Endothelial cell of umbilical vein (primary cell): ENCODE measurements at regions not wholly inside any gene's neighbourhood (a gene's known extent, or its start where the extent isn't known, plus 50 kb on each side); places are given as distances from the start of the nearest gene placed in this dataset.

Experiments used
- BruUV-seq: library from RNA; stranded (reverse); fragments of 400-500 nt; replicated peaks from 2 replicates; lab custom pipeline; 2021; lab: Mats Ljungman, UMichigan
- CTCF ChIA-PET: fragments of 300-600, 350-600 bp; sonication (Branson Sonifier 250); formaldehyde crosslinking; loops from one replicate; lab custom pipeline; 2021; ENCODE audit warnings: antibody characterized with exemption, inconsistent platforms; lab: Charles Lee
- POLR2A ChIA-PET: fragments of 300-600, 350-600 bp; sonication (Branson Sonifier 250); formaldehyde crosslinking; loops from one replicate; lab custom pipeline; 2021; ENCODE audit warnings: antibody characterized with exemption, inconsistent platforms; lab: Charles Lee
- DNase-seq: peaks from one replicate; pipeline ENCODE4 v3.0.0-alpha.2; 2011; ENCODE audit warnings: low read depth, low spot score
- FAIRE-seq: peaks from 2 replicates; lab custom pipeline; 2011; peaks lifted over from hg19 to GRCh38; lab: Jason Lieb, UNC
- H2AFZ ChIP-seq: 2 replicates; pipeline ENCODE4 v1.6.0; 2012; ENCODE audit warnings: low read depth, low read length, control low read depth, inconsistent platforms
- H3K27ac ChIP-seq: 2 replicates; pipeline ENCODE4 v1.5.1; 2011; ENCODE audit warnings: low read depth, mild to moderate bottlenecking, control low read depth, low read length, moderate library complexity; ENCODE audit not compliant: insufficient read depth
- H3K27me3 ChIP-seq, 2 experiments: 2 replicates each; pipeline versions ENCODE4 v1.6.0 to v1.6.1; 2011; ENCODE audit warnings: low read length in 2 of 2, mixed read lengths in 1 of 2; ENCODE audit not compliant: control insufficient read depth in 2 of 2, insufficient read depth in 2 of 2
- H3K36me3 ChIP-seq, 2 experiments: 2 replicates in 1 of 2; 3 replicates in 1 of 2; pipeline ENCODE4 v1.5.1; 2011; ENCODE audit warnings: low read length in 2 of 2, mild to moderate bottlenecking in 1 of 2, moderate library complexity in 1 of 2; ENCODE audit not compliant: control insufficient read depth in 2 of 2, insufficient read depth in 2 of 2; ENCODE audit errors: extremely low read depth in 1 of 2
- H3K4me1 ChIP-seq: 3 replicates; pipeline ENCODE4 v1.5.1; 2011; ENCODE audit warnings: mild to moderate bottlenecking, low read length; ENCODE audit not compliant: control insufficient read depth, insufficient read depth; ENCODE audit errors: extremely low read depth
- H3K4me2 ChIP-seq: 2 replicates; pipeline ENCODE4 v1.6.1; 2011; ENCODE audit warnings: low read length, control low read depth, mixed read lengths; ENCODE audit not compliant: insufficient read depth
- H3K4me3 ChIP-seq, 3 experiments: fragments of 200-600 bp in 1 of 3; sonication (generic), shearing (Covaris generic) in 1 of 3; replicated peaks in 1 of 3; 2 replicates each; pipeline ENCODE4 v1.5.1; 2011 to 2016; ENCODE audit warnings: control low read depth in 3 of 3, low read length in 3 of 3, mild to moderate bottlenecking in 2 of 3, inconsistent platforms in 1 of 3, low read depth in 1 of 3, moderate library complexity in 1 of 3; ENCODE audit not compliant: insufficient read depth in 1 of 3
- H3K79me2 ChIP-seq: 2 replicates; pipeline ENCODE4 v1.6.0; 2012; ENCODE audit warnings: low read length, inconsistent platforms; ENCODE audit not compliant: control insufficient read depth, insufficient read depth
- H3K9ac ChIP-seq: replicated peaks from 2 replicates; pipeline ENCODE3; 2011; ENCODE audit warnings: low read length, control low read depth; ENCODE audit not compliant: insufficient read depth; ENCODE audit errors: extremely low read depth
- H3K9me1 ChIP-seq: replicated peaks from 3 replicates; pipeline ENCODE4 v1.6.0; 2011; ENCODE audit warnings: mild to moderate bottlenecking, low read length; ENCODE audit not compliant: control insufficient read depth, insufficient read depth; ENCODE audit errors: extremely low read depth
- H3K9me3 ChIP-seq: replicated peaks from 2 replicates; pipeline ENCODE4 v1.5.1; 2012; ENCODE audit warnings: low read length, inconsistent platforms; ENCODE audit not compliant: control insufficient read depth, insufficient read depth
- H4K20me1 ChIP-seq: replicated peaks from 2 replicates; pipeline ENCODE3; 2011; ENCODE audit warnings: mild to moderate bottlenecking, low read length; ENCODE audit not compliant: control insufficient read depth, insufficient read depth; ENCODE audit errors: extremely low read depth
- CTCF ChIP-seq, 2 donors: IDR thresholded peaks; 1 replicate in 1 of 2; 2 replicates in 1 of 2; pipeline ENCODE4 v1.5.1; 2011; ENCODE audit warnings: low read length in 2 of 2, mild to moderate bottlenecking in 2 of 2, moderate library complexity in 2 of 2, control low read depth in 1 of 2, inconsistent platforms in 1 of 2, low read depth in 1 of 2; ENCODE audit not compliant: insufficient read depth in 1 of 2; ENCODE audit errors: extremely low read depth in 1 of 2
- EZH2 ChIP-seq: IDR thresholded peaks from 2 replicates; pipeline ENCODE4 v1.6.1; 2012; ENCODE audit warnings: borderline replicate concordance, low read depth, mild to moderate bottlenecking, moderate library complexity, low read length, inconsistent platforms; ENCODE audit not compliant: severe bottlenecking
- FOS ChIP-seq: IDR thresholded peaks from 2 replicates; pipeline ENCODE4 v1.6.1; 2011; ENCODE audit warnings: mild to moderate bottlenecking, low read length, moderate library complexity, borderline replicate concordance; ENCODE audit not compliant: insufficient read depth
- GATA2 ChIP-seq: IDR thresholded peaks from 2 replicates; pipeline ENCODE4 v1.7.0; 2011; ENCODE audit warnings: low read depth, mild to moderate bottlenecking, moderate library complexity, mixed read lengths, low read length; ENCODE audit not compliant: insufficient read length, insufficient read depth
- JUN ChIP-seq: IDR thresholded peaks from 2 replicates; pipeline ENCODE4 v1.6.1; 2011; ENCODE audit warnings: borderline replicate concordance, low read depth; ENCODE audit not compliant: insufficient read length, insufficient read depth
- MYC ChIP-seq: IDR thresholded peaks from one replicate; pipeline ENCODE4 v1.6.1; 2011; ENCODE audit warnings: mild to moderate bottlenecking, low read depth, low read length
- POLR2A ChIP-seq: IDR thresholded peaks from 2 replicates; pipeline ENCODE4 v1.6.1; 2012; ENCODE audit warnings: low read depth, mild to moderate bottlenecking, control low read depth, low read length
- POLR2AphosphoS5 ChIP-seq: IDR thresholded peaks from 2 replicates; pipeline ENCODE4 v1.6.1; 2012; ENCODE audit warnings: low read depth, mild to moderate bottlenecking, control low read depth, low read length, moderate library complexity; ENCODE audit not compliant: insufficient read depth
- dilution Hi-C: fragments of 300-500 bp; cut with MboI; formaldehyde crosslinking; loops from one replicate; pipeline ENCODE4 v1.15.0; 2019; ENCODE audit warnings: low sequenced_read_pairs; ENCODE audit not compliant: extremely low pct_ligation_motif_present
- intact Hi-C: fragments of 100-400 bp; cut with micrococcal nuclease; formaldehyde crosslinking; loops from one replicate; pipeline ENCODE4 v1.10.0; 2022
- TF ChIP-seq, protein P1 (sequence below): IDR thresholded peaks from 2 replicates; pipeline ENCODE4 v1.6.1; 2011; ENCODE audit not compliant: insufficient read depth, insufficient read length

GRCh38 chr20:22442318-22442717, 142.1 kb downstream of the FOXA2 start:
- ChIA-PET CTCF (interaction anchor here (3.4 kb wide), 1 partner anchor 11 kb away, joined by 12 read pairs; no protein-coding TSS in a partner anchor), POLR2A (no interaction called here)
- no peaks in the 10 kb centered on the region for H3K4me1 ChIP-seq
- no peaks in the 10 kb centered on the region for H3K36me3 ChIP-seq
- FAIRE-seq (no peak), DNase-seq (no peak)
- intact Hi-C loops: no loop called here
- no peaks in the 10 kb centered on the region for H4K20me1 ChIP-seq
- no peak overlapping the region for H2AFZ ChIP-seq
- no peaks in the 10 kb centered on the region for H3K79me2 ChIP-seq
- no peak overlapping the region for H3K4me3 ChIP-seq
- TF ChIP-seq GATA2 (no peak), POLR2A (no peak), JUN (no peak), POLR2AphosphoS5 (no peak), CTCF (IDR thresholded peaks at IDR 0.05; ENCODE audit: extremely low read depth in 1 of 2, insufficient read depth in 1 of 2, low read depth in 1 of 2, low read length in 2 of 2) (no peak), MYC (no peak), EZH2 (no peak), FOS (no peak)
- TF ChIP-seq, protein P1, sequence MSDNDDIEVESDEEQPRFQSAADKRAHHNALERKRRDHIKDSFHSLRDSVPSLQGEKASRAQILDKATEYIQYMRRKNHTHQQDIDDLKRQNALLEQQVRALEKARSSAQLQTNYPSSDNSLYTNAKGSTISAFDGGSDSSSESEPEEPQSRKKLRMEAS: no peak
- H3K27ac ChIP-seq: no peak overlapping the region
- no peaks in the 10 kb centered on the region for H3K27me3 ChIP-seq
- H3K9me3 ChIP-seq: no peaks in the 10 kb centered on the region
- dilution Hi-C loops: no loop called here
- no peaks in the 10 kb centered on the region for H3K9me1 ChIP-seq
- no TSS peak for BruUV-seq
- H3K4me2 ChIP-seq: no peak overlapping the region
- H3K9ac ChIP-seq: no peak overlapping the region
